Medulla oblongata (tissue), 1 donor: ENCODE measurements at regions not wholly inside any gene's neighbourhood (a gene's known extent, or its start where the extent isn't known, plus 50 kb on each side); places are given as distances from the start of the nearest gene placed in this dataset.
A peak's percentile ranks its signal among the peaks of the same experiment; 100 is the strongest.

Source experiments
- DNase-seq: peaks from one replicate; pipeline ENCODE4 v3.0.0-alpha.2; 2015; ENCODE audit errors: extremely low spot score

GRCh38 chr3:168847291-168847883, 751.7 kb upstream of the GOLIM4 start:
- DNase-seq: peak; percentile 59

- no peak for DNase-seq
Measured at GRCh38 chr3:168844894-168845482, 749.3 kb upstream of the GOLIM4 start.

GRCh38 chr3:168844472-168844871, 748.7 kb upstream of the GOLIM4 start:
- DNase-seq: no peak

GRCh38 chr3:168843481-168843880, 747.8 kb upstream of the GOLIM4 start:
- DNase-seq: no peak

- DNase-seq: no peak
Measured at GRCh38 chr3:168839653-168840052, 743.9 kb upstream of the GOLIM4 start.

GRCh38 chr3:168834558-168834957, 738.8 kb upstream of the GOLIM4 start:
- DNase-seq: no peak

GRCh38 chr3:168828943-168829342, 733.2 kb upstream of the GOLIM4 start:
- no peak for DNase-seq

GRCh38 chr3:168828536-168828935, 732.8 kb upstream of the GOLIM4 start:
- no peak for DNase-seq

GRCh38 chr3:168828014-168828413, 732.3 kb upstream of the GOLIM4 start:
- no peak for DNase-seq

- DNase-seq: no peak
Measured at GRCh38 chr3:168824107-168824506, 728.4 kb upstream of the GOLIM4 start.

GRCh38 chr3:168823466-168823865, 727.7 kb upstream of the GOLIM4 start:
- no peak for DNase-seq

GRCh38 chr3:168820810-168821415, 725.2 kb upstream of the GOLIM4 start:
- DNase-seq: no peak

GRCh38 chr3:168817177-168817576, 721.5 kb upstream of the GOLIM4 start:
- DNase-seq: no peak

- no peak for DNase-seq
Measured at GRCh38 chr3:168815946-168816345, 720.2 kb upstream of the GOLIM4 start.

GRCh38 chr3:168813225-168813802, 717.6 kb upstream of the GOLIM4 start:
- no peak for DNase-seq

GRCh38 chr3:168812234-168812633, 716.5 kb upstream of the GOLIM4 start:
- DNase-seq: no peak

- DNase-seq: no peak
Measured at GRCh38 chr3:168808596-168808995, 712.9 kb upstream of the GOLIM4 start.

GRCh38 chr3:168807448-168807847, 711.7 kb upstream of the GOLIM4 start:
- no peak for DNase-seq

- DNase-seq: no peak
Measured at GRCh38 chr3:168806871-168807270, 711.1 kb upstream of the GOLIM4 start.

- no peak for DNase-seq
Measured at GRCh38 chr3:168803536-168803935, 707.8 kb upstream of the GOLIM4 start.

GRCh38 chr3:168802766-168803165, 707.0 kb upstream of the GOLIM4 start:
- DNase-seq: no peak

- DNase-seq: no peak
Measured at GRCh38 chr3:168801794-168802193, 706.1 kb upstream of the GOLIM4 start.

- DNase-seq: no peak
Measured at GRCh38 chr3:168796339-168796738, 700.6 kb upstream of the GOLIM4 start.
